Left renal cortex interstitium (tissue), 4 donors: ENCODE measurements at regions not wholly inside any gene's neighbourhood (a gene's known extent, or its start where the extent isn't known, plus 50 kb on each side); places are given as distances from the start of the nearest gene placed in this dataset.
A peak's percentile ranks its signal among the peaks of the same experiment; 100 is the strongest.
"Not testable (repeated sequence)": the region's sequence is repeated elsewhere in the genome, so short reads cannot be mapped to it uniquely, and the experiment has no call there.

ENCODE experiments used
- DNase-seq, 4 donors: peaks; one replicate each; pipeline ENCODE4 v3.0.0-alpha.2; 2013; ENCODE audit warnings: low read depth in 4 of 4, low spot score in 2 of 4, missing footprints in 1 of 4

GRCh38 chr13:80083853-80084676 lies 256.9 kb downstream of the SPRY2 start:
- DNase-seq = peak in 3 of 4 donors; percentile 48 to 67 (median 52)

- no peak for DNase-seq
Observed at GRCh38 chr13:80083081-80083852, 257.7 kb downstream of the SPRY2 start.

- DNase-seq = no peak
Observed at GRCh38 chr13:80082396-80083080, 258.4 kb downstream of the SPRY2 start.

- no peak for DNase-seq
Observed at GRCh38 chr13:80074811-80075210, 266.1 kb downstream of the SPRY2 start.

- no peak for DNase-seq
Observed at GRCh38 chr13:80074143-80074752, 266.7 kb downstream of the SPRY2 start.

- no peak for DNase-seq
Observed at GRCh38 chr13:80072231-80072630, 268.7 kb downstream of the SPRY2 start.

- no peak for DNase-seq
Observed at GRCh38 chr13:80070024-80070703, 270.8 kb downstream of the SPRY2 start.

GRCh38 chr13:80069374-80069773 lies 271.6 kb downstream of the SPRY2 start:
- DNase-seq = no peak

- no peak for DNase-seq
Observed at GRCh38 chr13:80065996-80066395, 274.9 kb downstream of the SPRY2 start.

- not testable (repeated sequence) for DNase-seq
Observed at GRCh38 chr13:80062416-80062815, 278.5 kb downstream of the SPRY2 start.

GRCh38 chr13:80059789-80060188 lies 281.1 kb downstream of the SPRY2 start:
- no peak for DNase-seq

GRCh38 chr13:80058626-80059025 lies 282.3 kb downstream of the SPRY2 start:
- DNase-seq = no peak

GRCh38 chr13:80055847-80056246 lies 285.1 kb downstream of the SPRY2 start:
- no peak for DNase-seq

- no peak for DNase-seq
Observed at GRCh38 chr13:80054806-80055205, 286.1 kb downstream of the SPRY2 start.

- no peak for DNase-seq
Observed at GRCh38 chr13:80052286-80052685, 288.6 kb downstream of the SPRY2 start.

- DNase-seq = no peak
Observed at GRCh38 chr13:80050252-80050651, 290.7 kb downstream of the SPRY2 start.

- DNase-seq = peak in 2 of 4 donors; percentile 29 to 62
Observed at GRCh38 chr13:80048802-80049201, 292.1 kb downstream of the SPRY2 start.

GRCh38 chr13:80048030-80048429 lies 292.9 kb downstream of the SPRY2 start:
- no peak for DNase-seq

GRCh38 chr13:80047406-80047805 lies 293.5 kb downstream of the SPRY2 start:
- DNase-seq = no peak

- DNase-seq = no peak
Observed at GRCh38 chr13:80040981-80041317, 300.0 kb downstream of the SPRY2 start.
